Stimulated activated CD8-positive, alpha-beta memory T cell treated with anti-CD3 and anti-CD28 coated beads, Interleukin-4, amount 100 ng/mL, for 1 hour (primary cell): ENCODE measurements at regions not wholly inside any gene's neighbourhood (a gene's known extent, or its start where the extent isn't known, plus 50 kb on each side); places are given as distances from the start of the nearest gene placed in this dataset.

Experiments
- DNase-seq, 2 donors: peaks; one replicate each; pipeline ENCODE4 v3.0.0-alpha.2; 2020; ENCODE audit warnings: low read depth in 2 of 2, low spot score in 1 of 2

DNA sequence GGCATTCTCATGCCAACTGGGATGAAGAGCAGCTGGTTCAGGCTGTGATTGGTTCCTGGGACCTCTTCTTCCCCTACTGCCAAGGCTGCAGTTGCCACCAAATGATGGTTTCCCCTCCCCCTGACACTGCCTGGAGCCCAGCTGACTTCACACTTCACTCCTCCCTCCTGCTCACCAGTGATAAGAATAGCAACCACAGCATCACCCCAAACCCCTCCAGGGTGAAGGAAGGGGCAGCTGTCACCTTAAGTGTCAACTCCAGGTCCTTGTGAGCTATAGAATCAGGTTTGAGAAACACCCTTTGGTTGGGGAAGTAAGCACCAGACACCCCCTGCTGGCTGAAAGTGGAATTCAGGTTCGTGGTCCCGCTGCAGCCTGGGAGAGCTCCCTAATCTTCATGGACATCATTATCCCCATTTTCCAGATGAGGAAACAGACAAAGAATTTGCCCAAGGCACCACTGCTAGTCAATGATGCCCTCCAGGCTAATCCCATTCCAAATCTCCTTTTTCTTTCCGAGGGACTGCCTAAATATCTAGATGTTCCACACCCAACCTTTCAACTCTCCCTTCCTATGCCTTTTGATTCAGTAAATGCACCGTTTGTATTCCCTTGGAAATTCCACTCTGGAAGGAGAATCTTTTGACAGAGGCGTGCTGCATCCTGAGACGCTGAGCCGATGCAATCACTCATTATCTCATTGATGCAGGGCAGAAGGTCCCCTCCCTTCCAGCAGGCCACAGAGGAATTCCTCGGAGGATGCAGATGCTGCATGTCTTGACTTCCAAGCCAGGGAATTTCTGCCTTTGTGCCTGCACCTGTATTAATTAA is 50.6 kb upstream of the UQCRFS1 start:
- peak in 1 of 2 donors; percentile 17 for DNase-seq

DNA sequence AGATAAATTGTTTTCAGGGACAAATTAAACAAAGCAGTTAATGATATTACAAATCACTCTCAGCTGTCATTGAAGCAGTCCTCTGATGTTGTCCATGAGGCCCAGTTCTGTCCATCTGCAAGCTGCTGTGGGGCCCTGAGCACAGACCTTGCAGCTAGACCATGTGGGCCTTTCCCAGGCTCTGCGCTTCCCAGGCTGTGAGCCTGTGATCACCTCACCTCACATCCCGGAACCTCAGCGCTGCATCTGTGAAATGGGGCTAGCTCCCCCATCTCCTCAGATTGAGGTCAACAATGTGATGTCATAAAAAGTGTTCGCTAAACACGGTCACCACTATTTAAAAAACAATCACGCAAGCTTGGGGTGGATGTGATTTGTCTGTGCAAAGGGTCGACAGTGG is 51.9 kb upstream of the UQCRFS1 start:
- DNase-seq: no peak

DNA sequence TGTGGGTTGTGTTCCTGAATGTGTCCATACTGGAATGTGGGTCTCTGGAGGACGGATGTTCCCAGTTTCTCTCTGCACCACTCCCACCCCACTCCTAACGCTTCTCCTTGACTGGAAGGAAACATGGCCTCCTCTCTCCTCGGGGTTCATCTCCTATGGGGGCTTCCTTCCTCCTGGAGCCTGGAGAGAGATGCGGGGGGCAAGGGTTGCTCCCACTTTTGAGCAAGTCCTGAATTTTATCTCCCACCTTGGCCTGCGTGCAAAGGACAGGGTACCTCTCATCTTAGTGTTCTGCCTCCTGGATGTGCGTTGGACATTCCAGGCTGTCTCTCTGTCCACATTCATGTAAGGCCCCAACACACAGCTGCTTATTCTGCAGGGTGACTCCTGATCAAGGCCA is 52.5 kb upstream of the UQCRFS1 start:
- no peak for DNase-seq

DNA sequence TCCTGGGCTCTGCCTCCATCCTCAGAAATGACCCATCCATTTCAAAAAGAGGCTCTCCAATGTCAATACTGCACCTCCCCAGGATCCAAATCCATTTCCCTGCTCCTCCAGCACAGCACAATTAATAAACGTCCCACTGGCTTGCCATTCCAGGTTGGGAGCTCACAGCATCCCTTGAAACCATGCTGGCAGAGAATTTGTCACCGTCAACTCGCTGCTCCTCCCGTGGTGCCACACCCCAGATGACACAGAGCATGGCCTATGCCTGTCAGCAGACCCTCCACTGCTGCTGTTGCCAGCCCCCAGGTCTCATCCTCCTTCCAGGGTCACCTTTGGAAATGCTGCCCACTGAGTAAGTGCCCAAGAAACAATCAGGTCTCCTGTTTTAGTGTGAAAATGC is 53.0 kb upstream of the UQCRFS1 start:
- DNase-seq: no peak

DNA sequence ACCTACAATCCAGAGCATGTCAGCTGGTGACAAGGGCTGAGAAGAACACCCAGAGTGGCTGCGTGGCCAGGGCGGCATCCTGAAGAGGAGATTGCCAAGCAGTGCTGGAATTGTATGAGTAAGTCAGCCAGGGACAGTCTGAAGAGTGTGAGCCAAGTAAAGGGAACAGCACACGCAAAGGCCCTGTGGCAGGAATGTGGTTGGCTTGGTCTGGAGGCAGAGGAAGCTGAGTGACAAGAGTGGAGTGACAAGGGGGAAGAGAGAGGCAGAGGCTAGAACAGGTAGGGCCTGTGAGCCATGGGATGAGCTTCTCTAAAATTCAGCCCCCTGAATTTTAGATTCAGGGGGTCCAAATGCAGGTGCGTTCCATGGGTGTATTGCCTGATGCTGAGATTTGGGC is 53.7 kb upstream of the UQCRFS1 start:
- DNase-seq: no peak

DNA sequence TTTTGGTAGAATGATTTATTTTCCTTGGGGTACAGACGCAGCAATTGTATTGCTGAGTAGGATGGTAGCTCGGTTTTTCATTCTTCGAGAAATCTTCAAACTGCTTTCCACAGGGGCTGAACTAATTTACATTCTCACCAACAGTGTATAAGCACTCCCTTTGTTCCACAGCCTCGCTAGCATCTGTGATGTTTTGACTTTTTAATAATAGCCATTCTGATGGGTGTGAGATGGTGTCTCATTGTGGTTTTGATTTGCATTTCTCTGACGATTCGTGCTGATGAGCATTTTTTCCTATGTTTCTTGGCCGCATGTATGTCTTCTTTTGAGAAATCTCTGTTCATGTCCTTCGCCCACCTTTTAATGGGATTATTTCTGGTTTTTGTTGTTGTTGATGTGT is 54.8 kb upstream of the UQCRFS1 start:
- no peak for DNase-seq

DNA sequence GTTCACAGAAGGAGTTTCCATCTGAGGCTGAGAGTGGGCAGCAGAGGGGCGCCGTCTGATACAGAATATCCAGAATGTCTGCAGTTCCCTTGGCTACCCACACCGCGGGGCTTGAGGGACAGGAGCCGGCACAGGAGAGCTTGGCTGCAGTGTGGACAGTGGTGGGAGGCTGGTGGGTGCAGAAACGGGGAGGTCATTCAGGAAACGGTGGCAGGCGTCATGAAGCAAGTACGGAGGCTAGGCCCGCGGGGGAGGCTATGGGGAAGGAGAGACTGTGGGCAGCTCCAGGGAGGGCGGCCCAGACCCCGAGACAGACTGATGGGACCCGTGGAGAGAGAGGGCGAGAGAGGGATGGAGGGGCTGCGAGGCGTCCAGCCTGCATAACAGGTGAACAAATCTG is 55.2 kb upstream of the UQCRFS1 start:
- DNase-seq: no peak

DNA sequence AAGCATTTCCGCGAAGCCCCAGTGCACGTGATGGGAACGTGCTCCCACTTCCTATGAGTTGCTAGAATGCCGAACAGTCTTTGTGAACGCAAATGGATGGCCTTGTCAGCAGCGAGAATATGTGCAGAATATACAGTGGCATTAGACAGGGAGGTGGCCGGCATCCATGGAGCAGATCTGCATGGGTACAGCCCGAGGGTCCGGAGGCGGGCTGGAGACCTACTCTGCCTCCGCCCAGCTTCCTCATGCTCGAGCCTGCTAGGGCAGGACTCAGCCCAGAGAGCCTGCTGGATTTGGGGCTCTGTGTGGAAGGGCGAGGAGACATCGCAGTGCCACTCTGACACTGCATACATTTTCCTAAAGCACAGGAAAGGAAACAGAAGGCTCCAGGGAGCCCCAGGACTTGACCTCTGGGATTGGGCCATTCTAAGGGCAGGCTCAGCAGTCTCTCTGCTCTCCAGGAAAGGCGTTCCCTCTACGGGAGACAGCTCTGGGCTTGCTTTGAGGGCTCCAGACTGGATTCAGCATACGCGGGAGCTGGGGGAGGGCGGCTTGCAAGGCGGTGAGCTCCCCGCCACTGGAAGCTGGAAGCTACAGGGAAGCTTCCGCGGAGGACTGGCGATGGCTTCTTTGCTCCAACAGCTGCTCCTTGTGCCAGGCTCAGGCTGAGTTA is 55.9 kb upstream of the UQCRFS1 start:
- DNase-seq: no peak

DNA sequence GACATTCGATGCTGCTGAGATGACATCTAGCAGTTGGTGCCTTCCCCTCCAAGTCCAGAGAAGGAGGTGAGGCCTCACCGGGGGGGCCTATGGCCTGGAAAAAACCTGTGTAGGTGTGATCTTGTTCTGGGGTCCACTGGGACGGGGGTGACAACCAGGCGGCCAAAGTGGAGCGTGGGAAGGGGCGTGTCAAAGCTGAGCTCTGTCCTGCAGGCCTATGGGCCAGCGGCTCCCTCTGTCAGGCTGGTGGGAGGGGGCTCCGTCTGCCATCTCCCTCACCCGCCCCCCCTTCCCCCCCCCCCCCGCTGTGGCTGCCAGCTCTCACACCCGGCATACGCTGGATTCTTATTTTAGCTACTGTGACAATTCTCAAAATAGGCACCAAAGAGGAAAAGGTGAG is 56.7 kb upstream of the UQCRFS1 start:
- DNase-seq: no peak

DNA sequence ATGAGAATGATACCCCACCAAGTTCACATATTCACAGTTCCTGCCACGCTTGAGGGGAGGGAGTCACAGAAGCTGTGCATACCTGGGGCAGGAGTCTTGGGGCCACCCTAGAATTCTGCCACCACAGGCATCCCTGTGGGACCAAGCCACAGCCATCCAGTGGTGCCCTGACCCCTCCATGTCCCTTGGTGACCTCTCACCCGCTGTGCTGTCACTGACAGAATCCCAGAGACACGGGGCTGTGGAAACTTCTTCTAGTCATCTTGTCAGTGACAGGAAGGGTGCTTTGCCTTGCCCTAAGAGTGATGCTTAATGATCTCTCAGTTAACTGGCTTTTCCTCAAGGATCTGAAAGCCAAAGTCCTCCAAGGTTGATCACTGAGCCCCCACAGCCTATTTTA is 58.4 kb upstream of the UQCRFS1 start:
- no peak for DNase-seq

DNA sequence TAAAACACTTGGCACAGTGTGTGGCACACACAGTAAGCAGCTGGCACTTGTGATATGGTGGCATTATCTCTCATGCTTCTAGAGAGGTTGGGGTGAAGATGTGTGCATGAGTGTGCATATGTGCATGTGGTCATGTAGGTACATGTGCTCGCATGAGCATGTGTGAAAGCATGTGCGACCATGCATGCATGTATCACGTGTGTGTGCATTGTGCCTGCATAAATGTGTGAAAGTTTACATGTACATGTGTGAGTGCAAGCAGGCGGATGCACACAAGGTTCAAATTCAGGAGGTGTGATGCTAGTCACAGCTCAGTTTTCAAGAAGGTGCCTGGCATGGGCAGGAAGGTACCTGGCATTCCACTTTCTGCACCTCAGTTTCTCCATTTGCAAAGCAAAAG is 59.0 kb upstream of the UQCRFS1 start:
- no peak for DNase-seq

DNA sequence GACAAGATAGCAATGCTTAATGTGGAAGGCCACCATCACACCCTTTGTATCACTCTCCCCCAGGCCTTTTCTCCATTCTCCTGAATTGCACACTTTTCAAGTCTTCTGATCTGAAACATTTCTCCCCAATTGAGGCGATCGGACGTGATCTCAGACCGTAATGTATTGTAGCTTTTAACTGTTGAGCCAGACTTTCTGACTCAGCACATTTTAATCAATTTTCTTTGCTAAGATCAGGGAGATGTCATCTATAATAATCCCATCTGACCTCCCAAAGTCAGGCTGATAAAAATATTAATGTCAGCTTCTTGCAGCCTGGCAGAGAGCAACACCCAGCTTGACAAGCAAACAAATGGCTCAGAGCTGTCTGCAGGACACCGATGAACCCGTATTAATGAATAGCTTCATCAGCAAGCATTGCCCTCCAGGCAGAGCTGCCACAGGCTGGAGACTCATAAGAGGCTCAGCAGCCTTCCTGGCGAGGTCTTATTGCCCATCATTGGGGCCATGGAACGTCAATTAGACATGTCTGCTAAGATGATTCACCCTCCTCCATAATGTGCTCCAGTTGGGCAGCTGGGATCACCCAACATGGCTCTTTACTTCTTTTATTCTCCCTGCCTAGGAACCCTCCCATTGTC is 60.2 kb upstream of the UQCRFS1 start:
- DNase-seq: no peak

DNA sequence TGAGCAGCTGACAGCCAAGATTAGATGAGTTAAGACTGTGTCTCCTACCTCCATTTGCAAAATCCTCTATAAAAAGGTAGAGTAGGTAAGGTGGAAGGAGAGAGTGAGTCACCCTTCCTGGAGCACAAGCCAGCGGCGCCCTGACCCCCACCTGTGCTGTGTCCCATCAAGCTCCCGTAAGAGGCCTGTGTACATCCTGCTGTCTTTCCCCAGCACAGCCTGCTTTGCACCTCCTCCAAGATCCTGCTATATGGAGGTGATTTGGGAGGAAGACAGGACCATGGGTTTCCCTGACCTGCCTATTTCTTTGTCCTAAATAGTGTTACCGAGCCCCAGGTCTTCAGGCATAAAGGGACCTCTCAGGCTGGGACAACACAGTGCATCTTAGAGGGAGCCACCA is 62.3 kb upstream of the UQCRFS1 start:
- no peak for DNase-seq

DNA sequence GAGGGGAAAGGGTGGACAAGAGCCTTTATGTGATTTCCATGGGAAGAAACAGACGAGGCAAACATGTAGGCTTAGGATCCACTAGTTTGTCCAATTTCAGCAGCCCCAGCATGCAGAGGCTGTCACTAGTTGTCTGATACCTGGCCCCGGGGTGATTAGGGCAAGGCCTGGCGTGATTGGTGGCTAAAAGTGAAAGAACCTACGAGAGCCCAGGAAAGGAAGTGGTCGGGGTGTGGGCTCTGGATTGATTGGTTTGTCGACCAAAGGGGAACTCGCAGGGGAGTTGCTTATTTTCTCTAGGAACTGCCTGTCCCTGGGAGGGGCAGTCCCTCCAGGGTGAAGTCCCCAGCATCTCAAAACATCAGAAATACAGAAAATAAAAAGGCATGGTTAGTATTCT is 64.2 kb upstream of the UQCRFS1 start:
- peak; percentile 17 to 20 for DNase-seq

DNA sequence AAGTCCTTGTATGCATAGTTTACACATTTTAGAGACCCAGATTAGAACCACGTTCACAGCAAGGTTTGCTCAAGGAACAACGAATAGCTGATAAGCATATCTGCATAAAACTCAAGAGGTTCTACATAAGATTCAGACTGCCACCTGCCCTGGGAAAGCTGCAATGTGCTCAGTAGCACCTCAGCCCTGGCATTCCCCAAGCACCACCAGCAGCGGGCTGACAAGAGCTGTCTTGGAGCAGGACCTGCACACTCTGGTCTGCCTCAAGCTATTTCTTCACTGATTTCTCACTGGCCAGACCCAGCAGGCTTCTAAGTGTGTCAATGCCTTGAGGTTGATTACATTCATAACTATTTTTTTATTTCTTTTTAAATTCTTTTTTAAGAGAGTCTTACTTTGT is 65.8 kb upstream of the UQCRFS1 start:
- no peak for DNase-seq

DNA sequence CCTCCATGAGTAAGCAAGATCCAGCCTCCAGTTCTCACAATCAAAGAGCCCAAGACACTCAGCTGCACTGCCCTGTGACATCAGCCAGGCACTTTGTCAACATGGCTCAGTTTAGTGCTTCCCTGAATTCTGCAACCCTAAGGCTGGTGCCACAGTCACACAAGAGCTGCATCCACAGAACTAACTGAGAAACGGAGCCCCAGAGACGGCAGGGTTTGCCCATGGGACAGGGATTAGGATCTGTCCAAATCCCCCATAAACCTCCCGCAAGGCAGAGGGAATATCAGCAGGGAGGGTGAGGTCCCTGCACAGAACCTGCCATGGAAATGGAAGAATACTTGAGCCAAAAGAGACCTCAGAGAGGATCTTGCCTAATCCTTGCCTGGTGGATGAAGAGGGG is 70.4 kb upstream of the UQCRFS1 start:
- DNase-seq: no peak

DNA sequence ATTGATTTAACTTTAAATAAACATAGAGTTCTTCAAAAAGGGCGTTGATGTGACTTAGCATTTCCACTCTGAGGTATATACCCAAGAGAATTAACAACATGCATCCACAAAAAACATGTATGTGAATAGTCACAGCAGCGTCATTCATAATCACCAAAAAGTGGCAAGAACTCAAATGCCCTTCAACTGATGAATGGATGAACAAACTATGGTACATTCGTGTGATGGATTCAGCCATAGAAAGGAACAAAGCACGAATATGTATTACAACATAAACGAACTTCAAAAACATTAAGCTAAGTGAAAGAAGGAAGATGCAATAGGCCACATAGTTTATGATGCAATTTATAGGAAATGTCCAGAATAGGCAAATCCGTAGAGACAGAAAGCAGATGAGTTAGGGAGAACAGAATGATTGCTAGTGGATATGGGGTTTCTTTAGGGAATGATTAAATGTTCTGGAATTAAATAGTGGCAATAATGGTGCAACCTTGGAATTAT is 72.3 kb upstream of the UQCRFS1 start:
- DNase-seq: no peak

DNA sequence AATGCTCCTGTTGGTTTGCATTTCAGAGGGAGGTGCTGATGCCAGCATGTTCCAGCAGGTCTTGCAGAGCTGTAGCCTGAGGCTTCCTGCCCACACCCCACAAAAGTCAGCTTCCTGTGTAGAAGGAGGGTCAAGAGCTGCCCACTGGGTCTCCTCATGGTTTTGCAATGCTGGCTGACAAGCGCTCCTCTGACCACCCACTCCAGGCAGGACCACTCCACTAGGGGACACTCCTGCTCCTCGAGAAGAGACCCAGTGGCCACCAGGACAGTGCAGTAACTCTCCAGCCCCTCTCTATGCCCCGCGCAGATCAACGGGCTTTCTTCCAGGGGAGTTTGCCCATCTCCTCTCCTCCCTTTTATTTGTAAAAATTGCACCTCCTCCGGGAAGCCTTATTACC is 72.9 kb upstream of the UQCRFS1 start:
- DNase-seq: no peak

DNA sequence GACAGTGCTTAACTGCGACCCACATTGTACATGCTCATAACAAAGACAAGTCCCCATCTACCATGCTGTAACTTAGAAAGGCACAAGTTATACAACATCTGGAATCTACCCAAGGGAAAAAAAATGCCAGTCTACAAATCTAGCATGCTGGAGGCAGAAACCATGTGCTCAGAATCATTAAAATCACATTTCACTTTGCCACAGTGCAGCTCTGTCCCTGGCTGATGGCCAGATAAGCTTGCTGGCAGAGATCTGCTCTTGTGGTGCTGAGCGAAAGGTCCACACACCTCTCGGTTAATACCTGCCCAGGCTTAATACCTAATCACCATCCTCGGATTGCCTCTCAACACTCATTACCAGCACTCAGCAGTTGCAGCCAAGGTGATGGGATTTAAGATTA is 74.1 kb upstream of the UQCRFS1 start:
- no peak for DNase-seq

DNA sequence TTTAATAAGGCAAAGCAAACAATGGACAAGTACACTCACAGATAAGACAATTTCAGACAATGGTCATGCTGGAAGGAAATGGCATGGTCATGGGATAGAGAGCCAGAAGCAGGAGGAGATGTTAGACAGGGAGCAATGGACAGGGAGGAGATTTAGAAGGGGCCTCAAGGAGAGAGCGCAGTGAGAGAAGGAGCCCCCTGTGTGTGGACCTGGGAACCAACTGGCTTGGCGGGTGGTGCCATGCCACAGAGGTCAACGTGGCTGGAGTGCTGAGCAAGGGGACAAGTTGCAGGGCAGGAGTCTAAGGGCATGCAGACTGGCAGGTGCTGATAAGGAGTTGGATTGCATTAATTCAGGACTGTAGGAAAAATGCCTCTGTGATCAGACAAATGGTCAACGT is 75.3 kb upstream of the UQCRFS1 start:
- no peak for DNase-seq

DNA sequence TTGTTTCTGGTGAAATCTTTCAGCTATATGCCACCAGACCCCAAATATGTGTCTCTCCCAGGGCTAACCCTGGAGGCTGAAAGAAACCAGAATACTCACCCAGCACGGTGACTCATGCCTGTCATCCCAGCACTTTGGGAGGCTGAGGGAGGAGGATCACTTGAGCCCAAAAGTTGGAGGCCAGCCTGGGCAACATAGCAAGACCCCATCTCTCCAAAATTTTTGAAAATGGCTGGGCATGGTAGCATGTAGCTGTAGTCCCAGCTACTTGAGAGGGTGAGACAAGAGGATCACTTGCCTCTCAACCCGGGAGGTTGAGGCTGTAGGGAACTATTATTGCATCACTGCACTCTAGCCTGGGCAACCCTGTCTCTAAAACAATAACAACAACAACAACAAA is 76.1 kb upstream of the UQCRFS1 start:
- DNase-seq: no peak

DNA sequence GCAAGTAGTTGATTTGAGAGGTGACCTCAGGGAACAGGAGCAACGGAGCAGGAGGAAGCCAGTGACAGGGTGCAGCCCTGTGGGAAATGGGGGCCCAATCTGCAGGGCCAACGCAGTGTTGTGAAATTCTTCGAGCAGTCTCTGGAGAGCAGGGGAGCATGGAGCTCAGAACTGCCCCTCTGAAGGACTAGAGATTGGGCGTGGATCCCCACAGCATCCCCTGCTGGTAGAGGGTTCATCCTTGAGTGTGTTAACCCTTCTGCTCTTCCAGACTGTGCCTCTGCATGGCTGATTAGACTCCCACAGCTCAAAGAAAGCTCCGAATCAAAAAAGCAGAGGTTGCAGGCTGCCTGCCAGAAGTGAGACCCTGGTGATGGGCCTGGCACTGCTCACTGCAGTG is 77.9 kb upstream of the UQCRFS1 start:
- no peak for DNase-seq
